Skeletal muscle tissue (tissue), 3 donors: ENCODE measurements at regions not wholly inside any gene's neighbourhood (a gene's known extent, or its start where the extent isn't known, plus 50 kb on each side); places are given as distances from the start of the nearest gene placed in this dataset.

Experiments used
- H3K27ac ChIP-seq: one replicate; pipeline ENCODE4 v1.7.0; 2013; ENCODE audit warnings: mild to moderate bottlenecking, low read depth, low read length, inconsistent platforms
- H3K27me3 ChIP-seq, 3 donors: one replicate each; pipeline ENCODE4 v1.7.0; 2013; ENCODE audit warnings: low read length in 3 of 3; ENCODE audit not compliant: control insufficient read depth in 3 of 3, insufficient read depth in 3 of 3
- H3K36me3 ChIP-seq, 3 donors: one replicate each; pipeline ENCODE4 v1.7.0; 2013; ENCODE audit warnings: low read length in 3 of 3; ENCODE audit not compliant: control insufficient read depth in 3 of 3, insufficient read depth in 3 of 3
- H3K4me1 ChIP-seq, 3 donors: one replicate each; pipeline ENCODE4 v1.7.0; 2013; ENCODE audit warnings: low read length in 3 of 3, mild to moderate bottlenecking in 3 of 3; ENCODE audit not compliant: control insufficient read depth in 3 of 3, insufficient read depth in 3 of 3
- H3K4me3 ChIP-seq, 3 donors: one replicate each; pipeline ENCODE4 v1.7.0; 2013; ENCODE audit warnings: low read length in 3 of 3
- H3K9ac ChIP-seq, 3 donors: one replicate each; pipeline ENCODE4 v1.7.0; 2013; ENCODE audit warnings: low read length in 3 of 3, mild to moderate bottlenecking in 3 of 3, moderate library complexity in 2 of 3, low read depth in 1 of 3
- H3K9me3 ChIP-seq, 3 donors: one replicate each; pipeline ENCODE4 v1.7.0; 2013; ENCODE audit warnings: low read length in 3 of 3; ENCODE audit not compliant: control insufficient read depth in 3 of 3
- donor health status: Osteomylitis.

GRCh38 chr14:36441283-36441682 is 78.7 kb downstream of the NKX2-1 start:
- H3K9me3 ChIP-seq, result no peaks in the 10 kb centered on the region
- H3K4me1 ChIP-seq, result no peaks in the 10 kb centered on the region
- H3K27ac ChIP-seq, result no peak overlapping the region
- no peak overlapping the region for H3K4me3 ChIP-seq
- H3K9ac ChIP-seq, result no peak overlapping the region
- H3K27me3 ChIP-seq, result peaks cover 0 to 15% (median 4%) of the 10 kb centered on the region in 3 donors
- no peaks in the 10 kb centered on the region for H3K36me3 ChIP-seq

- Histone ChIP-seq H3K9me3 (no peaks in the 10 kb centered on the region), H3K27ac (no peak overlapping the region), H3K36me3 (no peaks in the 10 kb centered on the region), H3K9ac (no peak overlapping the region), H3K27me3 (peaks cover 0 to 15% (median 4%) of the 10 kb centered on the region in 3 donors), H3K4me3 (no peak overlapping the region), H3K4me1 (no peaks in the 10 kb centered on the region)
Measured at GRCh38 chr14:36439766-36440165, 80.3 kb downstream of the NKX2-1 start.

GRCh38 chr14:36438883-36439282 is 81.1 kb downstream of the NKX2-1 start:
- Histone ChIP-seq H3K36me3 (no peaks in the 10 kb centered on the region), H3K9ac (no peak overlapping the region), H3K27me3 (peaks cover 0 to 15% (median 3%) of the 10 kb centered on the region in 3 donors), H3K27ac (no peak overlapping the region), H3K9me3 (no peaks in the 10 kb centered on the region), H3K4me1 (no peaks in the 10 kb centered on the region), H3K4me3 (no peak overlapping the region)

- Histone ChIP-seq H3K4me1 (peaks cover 3 to 10% (median 7%) of the 10 kb centered on the region in 3 donors), H3K36me3 (no peaks in the 10 kb centered on the region)
Measured at GRCh38 chr14:36430662-36431084, 89.4 kb downstream of the NKX2-1 start.

GRCh38 chr14:36430169-36430568 is 89.9 kb downstream of the NKX2-1 start:
- Histone ChIP-seq H3K27ac (no peak overlapping the region), H3K9ac (no peak overlapping the region), H3K4me1 (peaks cover 5 to 15% (median 11%) of the 10 kb centered on the region in 3 donors), H3K4me3 (no peak overlapping the region), H3K27me3 (no peaks in the 10 kb centered on the region), H3K9me3 (no peaks in the 10 kb centered on the region), H3K36me3 (no peaks in the 10 kb centered on the region)

More at GRCh38 chr14:36430662-36431084, 89.4 kb downstream of the NKX2-1 start:
- H3K9ac ChIP-seq, result no peak overlapping the region
- H3K4me3 ChIP-seq, result no peak overlapping the region
- no peak overlapping the region for H3K27ac ChIP-seq
- no peaks in the 10 kb centered on the region for H3K9me3 ChIP-seq
- no peaks in the 10 kb centered on the region for H3K27me3 ChIP-seq

- H3K9ac ChIP-seq, result no peak overlapping the region
- H3K9me3 ChIP-seq, result no peaks in the 10 kb centered on the region
- H3K27ac ChIP-seq, result no peak overlapping the region
- H3K36me3 ChIP-seq, result no peaks in the 10 kb centered on the region
- H3K4me1 ChIP-seq, result peaks cover 9 to 20% (median 16%) of the 10 kb centered on the region in 3 donors
- no peak overlapping the region for H3K4me3 ChIP-seq
- no peaks in the 10 kb centered on the region for H3K27me3 ChIP-seq
Measured at GRCh38 chr14:36429692-36430091, 90.3 kb downstream of the NKX2-1 start.

GRCh38 chr14:36428350-36428749 is 91.7 kb downstream of the NKX2-1 start:
- H3K27me3 ChIP-seq, result no peaks in the 10 kb centered on the region
- no peak overlapping the region for H3K4me3 ChIP-seq
- no peaks in the 10 kb centered on the region for H3K36me3 ChIP-seq
- no peak overlapping the region for H3K27ac ChIP-seq
- H3K4me1 ChIP-seq, result peaks cover 9 to 24% (median 24%) of the 10 kb centered on the region in 3 donors
- H3K9ac ChIP-seq, result no peak overlapping the region
- no peaks in the 10 kb centered on the region for H3K9me3 ChIP-seq

GRCh38 chr14:36426836-36427235 is 93.2 kb downstream of the NKX2-1 start:
- peak overlapping the region; percentile 81 for H3K27ac ChIP-seq
- no peaks in the 10 kb centered on the region for H3K9me3 ChIP-seq
- no peaks in the 10 kb centered on the region for H3K27me3 ChIP-seq
- H3K9ac ChIP-seq, result no peak overlapping the region
- H3K4me1 ChIP-seq, result peaks cover 9 to 30% (median 27%) of the 10 kb centered on the region in 3 donors
- H3K36me3 ChIP-seq, result no peaks in the 10 kb centered on the region
- H3K4me3 ChIP-seq, result no peak overlapping the region

GRCh38 chr14:36426113-36426512 is 93.9 kb downstream of the NKX2-1 start:
- Histone ChIP-seq H3K9ac (no peak overlapping the region), H3K4me3 (peak overlapping the region in 2 of 3 donors; percentile 6 to 11), H3K36me3 (no peaks in the 10 kb centered on the region), H3K27me3 (no peaks in the 10 kb centered on the region), H3K27ac (peak overlapping the region; percentile 81), H3K4me1 (peaks cover 9 to 30% (median 27%) of the 10 kb centered on the region in 3 donors), H3K9me3 (no peaks in the 10 kb centered on the region)

GRCh38 chr14:36424478-36425102 is 95.4 kb downstream of the NKX2-1 start:
- Histone ChIP-seq H3K4me1 (peaks cover 9 to 30% (median 27%) of the 10 kb centered on the region in 3 donors), H3K4me3 (no peak overlapping the region), H3K36me3 (no peaks in the 10 kb centered on the region), H3K9me3 (no peaks in the 10 kb centered on the region), H3K9ac (no peak overlapping the region), H3K27ac (peak overlapping the region; percentile 43), H3K27me3 (no peaks in the 10 kb centered on the region)
